Neural cell (in vitro differentiated cells): ENCODE measurements at regions not wholly inside any gene's neighbourhood (a gene's known extent, or its start where the extent isn't known, plus 50 kb on each side); places are given as distances from the start of the nearest gene placed in this dataset.

Experiments
- CTCF ChIP-seq: fragments of 450-650 bp; IDR thresholded peaks from 2 replicates; pipeline ENCODE4 v1.5.1; 2014; ENCODE audit warnings: antibody characterized with exemption, mild to moderate bottlenecking, moderate library complexity; ENCODE audit not compliant: poor library complexity, severe bottlenecking
- EZH2 ChIP-seq: fragments of 200-600, 300-800 bp; shearing (Covaris generic), sonication (generic); IDR thresholded peaks from 2 replicates; pipeline ENCODE4 v1.6.1; 2014; ENCODE audit warnings: antibody characterized with exemption, low read length, borderline replicate concordance, mild to moderate bottlenecking; ENCODE audit not compliant: insufficient read depth, poor library complexity, severe bottlenecking
- RAD21 ChIP-seq: fragments of 450-650 bp; conservative IDR thresholded peaks from 2 replicates; pipeline ENCODE4 v1.6.1; 2014; ENCODE audit warnings: antibody characterized with exemption, mild to moderate bottlenecking, moderate library complexity
- SMC3 ChIP-seq: fragments of 450-650 bp; conservative IDR thresholded peaks from 2 replicates; pipeline ENCODE4 v1.6.1; 2014; ENCODE audit warnings: antibody characterized with exemption, mild to moderate bottlenecking, moderate library complexity; ENCODE audit not compliant: poor library complexity

GRCh38 chr20:24816431-24816830, 132.6 kb upstream of the CST7 start:
- TF ChIP-seq CTCF (no peak), RAD21 (no peak), SMC3 (no peak), EZH2 (no peak)
